Body of pancreas (tissue), 4 donors: ENCODE measurements at regions not wholly inside any gene's neighbourhood (a gene's known extent, or its start where the extent isn't known, plus 50 kb on each side); places are given as distances from the start of the nearest gene placed in this dataset.

Experiments used
- ATAC-seq: fragments of 150-250 bp; one replicate; pipeline ENCODE4 v1.9.1; 2016
- DNase-seq, 4 donors: peaks; one replicate each; pipeline ENCODE4 v3.0.0-alpha.2; 2019
- H3K27ac ChIP-seq, 4 donors: fragments of 200-600 bp; sonication (generic); 1 replicate in 3 of 4; 2 replicates in 1 of 4; pipeline versions ENCODE4 v1.5.1 to v1.6.1; 2016 to 2019; ENCODE audit warnings: mild to moderate bottlenecking in 1 of 4, mixed read lengths in 1 of 4, moderate library complexity in 1 of 4
- H3K27me3 ChIP-seq, 2 donors: fragments of 200-600 bp; sonication (generic); one replicate each; pipeline ENCODE4 v1.6.0; 2016; ENCODE audit warnings: mild to moderate bottlenecking in 1 of 2
- H3K36me3 ChIP-seq, 2 donors: fragments of 200-600 bp; sonication (generic); replicated peaks in 1 of 2; 2 replicates each; pipeline ENCODE4 v1.5.1; 2016; ENCODE audit warnings: low read depth in 2 of 2; ENCODE audit not compliant: insufficient read depth in 1 of 2
- H3K4me1 ChIP-seq: fragments of 200-600 bp; sonication (generic); one replicate; pipeline ENCODE4 v1.6.0; 2016
- H3K4me3 ChIP-seq, 2 donors: fragments of 200-600 bp; sonication (generic); 1 replicate in 1 of 2; 2 replicates in 1 of 2; pipeline ENCODE4 v1.5.1; 2016 to 2019
- H3K9me3 ChIP-seq, 3 donors: fragments of 200-600 bp; sonication (generic); 1 replicate in 2 of 3; 2 replicates in 1 of 3; pipeline ENCODE4 v1.5.1; 2016
- CTCF ChIP-seq, 7 experiments: fragments of 450-650 bp in 4 of 7; fragments of 200-600 bp in 3 of 7; sonication (generic) in 3 of 7; IDR thresholded peaks; one replicate each; pipeline ENCODE4 v1.5.1; 2016 to 2019; ENCODE audit warnings: antibody characterized with exemption in 7 of 7
- POLR2A ChIP-seq, 3 donors: fragments of 450-650 bp; IDR thresholded peaks; one replicate each; pipeline ENCODE4 v1.6.1; 2016; ENCODE audit warnings: antibody characterized with exemption in 3 of 3, mild to moderate bottlenecking in 2 of 3
- WGBS, 2 donors: methylation state at CpG; one replicate each; pipeline ENCODE4 v1.1.5; 2017; 5-methylcytosine and 5-hydroxymethylcytosine counted together
- intact Hi-C: fragments of 100-400 bp; cut with DNase I; formaldehyde crosslinking; loops from one replicate; pipeline ENCODE4 v1.15.1; 2023

GRCh38 chr14:61226015-61226654 lies 55.0 kb downstream of the TMEM30B start:
- DNase-seq (no peak), ATAC-seq (no peak)
- TF ChIP-seq POLR2A (IDR thresholded peaks at IDR 0.05) (no peak), CTCF (IDR thresholded peaks at IDR 0.05) (no peak)
- WGBS, 2 donors = 46 to 57% methylated on average over 5 of the region's 5 CpGs
- no peak overlapping the region for H3K27ac ChIP-seq
- H3K4me3 ChIP-seq = no peak overlapping the region
- no peaks in the 10 kb centered on the region for H3K27me3 ChIP-seq
- intact Hi-C loops = no loop called here
- no peaks in the 10 kb centered on the region for H3K36me3 ChIP-seq
- no peaks in the 10 kb centered on the region for H3K9me3 ChIP-seq
- peaks cover 17% of the 10 kb centered on the region for H3K4me1 ChIP-seq

GRCh38 chr14:61225344-61225743 lies 55.8 kb downstream of the TMEM30B start:
- intact Hi-C loops = no loop called here
- H3K36me3 ChIP-seq = no peaks in the 10 kb centered on the region
- WGBS, 2 donors = 88 to 96% methylated on average over 6 of the region's 6 CpGs
- no peak for ATAC-seq
- H3K9me3 ChIP-seq = no peaks in the 10 kb centered on the region
- no peak overlapping the region for H3K27ac ChIP-seq
- DNase-seq = no peak
- peaks cover 17% of the 10 kb centered on the region for H3K4me1 ChIP-seq
- H3K4me3 ChIP-seq = no peak overlapping the region
- H3K27me3 ChIP-seq = no peaks in the 10 kb centered on the region
- TF ChIP-seq POLR2A (IDR thresholded peaks at IDR 0.05) (no peak), CTCF (IDR thresholded peaks at IDR 0.05) (no peak)

GRCh38 chr14:61223552-61223951 lies 57.6 kb downstream of the TMEM30B start:
- Histone ChIP-seq H3K4me3 (no peak overlapping the region), H3K27me3 (no peaks in the 10 kb centered on the region), H3K4me1 (peaks cover 6% of the 10 kb centered on the region), H3K9me3 (no peaks in the 10 kb centered on the region), H3K36me3 (no peaks in the 10 kb centered on the region), H3K27ac (no peak overlapping the region)
- no peak for TF ChIP-seq POLR2A (IDR thresholded peaks at IDR 0.05)
- no peak for TF ChIP-seq CTCF (IDR thresholded peaks at IDR 0.05)
- no peak for ATAC-seq
- intact Hi-C loops = no loop called here
- no peak for DNase-seq

GRCh38 chr14:61222388-61222787 lies 58.8 kb downstream of the TMEM30B start:
- no peaks in the 10 kb centered on the region for H3K36me3 ChIP-seq
- no peak overlapping the region for H3K27ac ChIP-seq
- ATAC-seq = no peak
- no peak for DNase-seq
- TF ChIP-seq CTCF (IDR thresholded peaks at IDR 0.05) = no peak
- no peak for TF ChIP-seq POLR2A (IDR thresholded peaks at IDR 0.05)
- no peak overlapping the region for H3K4me3 ChIP-seq
- 47 to 50% methylated on average over 3 of the region's 3 CpGs for WGBS, 2 donors
- no peaks in the 10 kb centered on the region for H3K27me3 ChIP-seq
- no peaks in the 10 kb centered on the region for H3K9me3 ChIP-seq
- intact Hi-C loops = no loop called here
- peaks cover 6% of the 10 kb centered on the region for H3K4me1 ChIP-seq

GRCh38 chr14:61221906-61222305 lies 59.2 kb downstream of the TMEM30B start:
- H3K36me3 ChIP-seq = no peaks in the 10 kb centered on the region
- H3K27ac ChIP-seq = no peak overlapping the region
- ATAC-seq (no peak), DNase-seq (no peak)
- TF ChIP-seq CTCF (IDR thresholded peaks at IDR 0.05) (no peak), POLR2A (IDR thresholded peaks at IDR 0.05) (no peak)
- H3K4me1 ChIP-seq = peaks cover 6% of the 10 kb centered on the region
- WGBS, 2 donors = 8 to 22% methylated on average over 3 of the region's 3 CpGs
- H3K27me3 ChIP-seq = no peaks in the 10 kb centered on the region
- intact Hi-C loops = no loop called here
- H3K9me3 ChIP-seq = no peaks in the 10 kb centered on the region
- H3K4me3 ChIP-seq = no peak overlapping the region
